DOHH2 (cell line): ENCODE measurements at regions not wholly inside any gene's neighbourhood (a gene's known extent, or its start where the extent isn't known, plus 50 kb on each side); places are given as distances from the start of the nearest gene placed in this dataset.
A peak's percentile ranks its signal among the peaks of the same experiment; 100 is the strongest.

ENCODE experiments used
- H3F3A ChIP-seq: fragments of 200-600 bp; sonication (generic), shearing (Covaris generic); 2 replicates; pipeline ENCODE4 v1.6.0; 2016; ENCODE audit warnings: antibody characterized with exemption, mild to moderate bottlenecking; ENCODE audit not compliant: control insufficient read depth, insufficient read depth
- H3K27ac ChIP-seq: fragments of 200-600 bp; sonication (generic); 2 replicates; pipeline ENCODE4 v1.5.1; 2014; ENCODE audit warnings: low read depth, mild to moderate bottlenecking, low read length, moderate library complexity
- H3K27me3 ChIP-seq: fragments of 200-600 bp; sonication (generic); 2 replicates; pipeline ENCODE4 v1.6.1; 2014; ENCODE audit warnings: mild to moderate bottlenecking, low read length, mixed read lengths; ENCODE audit not compliant: control insufficient read depth
- H3K36me3 ChIP-seq: fragments of 200-600 bp; sonication (generic); 2 replicates; pipeline ENCODE4 v1.6.1; 2014; ENCODE audit warnings: mild to moderate bottlenecking, low read length, moderate library complexity, mixed read lengths; ENCODE audit not compliant: control insufficient read depth
- H3K4me1 ChIP-seq: fragments of 200-600 bp; sonication (generic); 2 replicates; pipeline ENCODE4 v1.6.1; 2014; ENCODE audit warnings: mild to moderate bottlenecking, low read length, mixed read lengths; ENCODE audit not compliant: control insufficient read depth
- H3K4me2 ChIP-seq: fragments of 200-600 bp; sonication (generic); 2 replicates; pipeline ENCODE4 v1.6.0; 2014; ENCODE audit warnings: mild to moderate bottlenecking, low read length, moderate library complexity
- H3K4me3 ChIP-seq: fragments of 200-600 bp; sonication (generic); 2 replicates; pipeline ENCODE4 v1.5.1; 2014; ENCODE audit warnings: mild to moderate bottlenecking, low read length, mixed read lengths
- H3K79me2 ChIP-seq: fragments of 200-600 bp; sonication (generic); 2 replicates; pipeline ENCODE4 v1.6.1; 2014; ENCODE audit warnings: mild to moderate bottlenecking, low read length, mixed read lengths; ENCODE audit not compliant: control insufficient read depth
- H3K9me2 ChIP-seq: fragments of 200-600 bp; sonication (generic); replicated peaks from 2 replicates; pipeline ENCODE4 v1.6.1; 2014; ENCODE audit warnings: mild to moderate bottlenecking, low read length, mixed read lengths; ENCODE audit not compliant: control insufficient read depth
- H3K9me3 ChIP-seq: fragments of 200-600 bp; sonication (generic); 2 replicates; pipeline ENCODE4 v1.6.1; 2014; ENCODE audit warnings: antibody characterized with exemption, low read length, mixed read lengths; ENCODE audit not compliant: control insufficient read depth, insufficient read depth
- H4K20me1 ChIP-seq: fragments of 200-600 bp; sonication (generic); 2 replicates; pipeline ENCODE4 v1.6.0; 2014; ENCODE audit warnings: low read depth, mild to moderate bottlenecking, antibody characterized with exemption, low read length, moderate library complexity; ENCODE audit not compliant: control insufficient read depth, insufficient read depth
- CTCF ChIP-seq: fragments of 200-600 bp; sonication (generic); IDR thresholded peaks from one replicate; pipeline ENCODE4 v1.5.1; 2014; ENCODE audit warnings: antibody characterized with exemption, mild to moderate bottlenecking, low read depth, low read length; ENCODE audit not compliant: poor library complexity, severe bottlenecking
- EZH2phosphoT487 ChIP-seq: fragments of 200-600 bp; sonication (generic); IDR thresholded peaks from 2 replicates; pipeline ENCODE4 v1.6.1; 2017; ENCODE audit warnings: borderline replicate concordance, mild to moderate bottlenecking, antibody characterized with exemption, low read length, moderate library complexity, mixed read lengths

- no peak overlapping the region for H3K4me2 ChIP-seq
- no peaks in the 10 kb centered on the region for H4K20me1 ChIP-seq
- TF ChIP-seq EZH2phosphoT487: no peak
- peak; percentile 75 for TF ChIP-seq CTCF
- H3K36me3 ChIP-seq: no peaks in the 10 kb centered on the region
- H3K27ac ChIP-seq: no peak overlapping the region
- H3K4me1 ChIP-seq: peaks cover 13% of the 10 kb centered on the region
- H3K9me3 ChIP-seq: no peaks in the 10 kb centered on the region
- H3F3A ChIP-seq: no peaks in the 10 kb centered on the region
- no peak overlapping the region for H3K4me3 ChIP-seq
- no peaks in the 10 kb centered on the region for H3K27me3 ChIP-seq
- H3K79me2 ChIP-seq: no peaks in the 10 kb centered on the region
- H3K9me2 ChIP-seq: no peaks in the 10 kb centered on the region; the same call in 1 of the 2 replicates
Measured at GRCh38 chr7:33757563-33758165, 147.7 kb upstream of the BMPER start.

- Histone ChIP-seq H3K9me3 (no peaks in the 10 kb centered on the region), H3K9me2 (no peaks in the 10 kb centered on the region; the same call in 1 of the 2 replicates), H4K20me1 (no peaks in the 10 kb centered on the region), H3K27me3 (no peaks in the 10 kb centered on the region), H3F3A (no peaks in the 10 kb centered on the region), H3K27ac (no peak overlapping the region), H3K4me3 (no peak overlapping the region), H3K4me1 (peaks cover 9% of the 10 kb centered on the region), H3K36me3 (no peaks in the 10 kb centered on the region), H3K79me2 (no peaks in the 10 kb centered on the region), H3K4me2 (no peak overlapping the region)
- no peak for TF ChIP-seq EZH2phosphoT487
- no peak for TF ChIP-seq CTCF
Measured at GRCh38 chr7:33760146-33760545, 145.2 kb upstream of the BMPER start.

GRCh38 chr7:33760834-33761233 is 144.5 kb upstream of the BMPER start:
- TF ChIP-seq EZH2phosphoT487: no peak
- TF ChIP-seq CTCF: no peak
- H3K9me3 ChIP-seq: no peaks in the 10 kb centered on the region
- H3F3A ChIP-seq: no peaks in the 10 kb centered on the region
- H3K36me3 ChIP-seq: no peaks in the 10 kb centered on the region
- no peaks in the 10 kb centered on the region for H3K27me3 ChIP-seq
- H4K20me1 ChIP-seq: no peaks in the 10 kb centered on the region
- no peak overlapping the region for H3K4me2 ChIP-seq
- no peak overlapping the region for H3K27ac ChIP-seq
- peaks cover 9% of the 10 kb centered on the region for H3K4me1 ChIP-seq
- no peaks in the 10 kb centered on the region; the same call in 1 of the 2 replicates for H3K9me2 ChIP-seq
- no peak overlapping the region for H3K4me3 ChIP-seq
- H3K79me2 ChIP-seq: no peaks in the 10 kb centered on the region
